Subcutaneous abdominal adipose tissue (tissue), 5 donors: ENCODE measurements at regions not wholly inside any gene's neighbourhood (a gene's known extent, or its start where the extent isn't known, plus 50 kb on each side); places are given as distances from the start of the nearest gene placed in this dataset.
"Not testable (repeated sequence)": the region's sequence is repeated elsewhere in the genome, so short reads cannot be mapped to it uniquely, and the experiment has no call there.

Source experiments
- H3K27ac ChIP-seq: one replicate; pipeline ENCODE4 v1.7.0; 2013; ENCODE audit warnings: low read depth, mild to moderate bottlenecking, inconsistent platforms, low read length, moderate library complexity
- H3K27me3 ChIP-seq, 5 donors: one replicate each; pipeline ENCODE4 v1.7.0; 2013; ENCODE audit warnings: low read length in 5 of 5, inconsistent platforms in 1 of 5; ENCODE audit not compliant: control insufficient read depth in 5 of 5, insufficient read depth in 4 of 5
- H3K36me3 ChIP-seq, 5 donors: one replicate each; pipeline ENCODE4 v1.7.0; 2013; ENCODE audit warnings: low read length in 5 of 5; ENCODE audit not compliant: control insufficient read depth in 5 of 5, insufficient read depth in 5 of 5
- H3K4me1 ChIP-seq, 5 donors: one replicate each; pipeline ENCODE4 v1.7.0; 2013; ENCODE audit warnings: low read length in 5 of 5, mild to moderate bottlenecking in 3 of 5, moderate library complexity in 1 of 5; ENCODE audit not compliant: control insufficient read depth in 5 of 5, insufficient read depth in 5 of 5
- H3K4me3 ChIP-seq, 5 donors: one replicate each; pipeline ENCODE4 v1.7.0; 2013; ENCODE audit warnings: low read length in 5 of 5, low read depth in 1 of 5
- H3K9ac ChIP-seq, 5 donors: one replicate each; pipeline ENCODE4 v1.7.0; 2013; ENCODE audit warnings: low read length in 5 of 5, mild to moderate bottlenecking in 4 of 5, moderate library complexity in 3 of 5
- H3K9me3 ChIP-seq, 5 donors: one replicate each; pipeline ENCODE4 v1.7.0; 2013; ENCODE audit warnings: low read length in 5 of 5; ENCODE audit not compliant: control insufficient read depth in 5 of 5
- donor health status: healthy.
- donor health status: healthy.
- donor health status: healthy.
- donor health status: healthy.
- donor health status: healthy.

GRCh38 chr2:40032650-40033319 is 253.7 kb upstream of the THUMPD2 start:
- peaks cover 0 to 12% (median 3%) of the 10 kb centered on the region in 5 donors for H3K9me3 ChIP-seq

GRCh38 chr2:40030456-40030975 is 251.5 kb upstream of the THUMPD2 start:
- H3K9ac ChIP-seq, result no peak overlapping the region
- no peaks in the 10 kb centered on the region for H3K27me3 ChIP-seq
- H3K36me3 ChIP-seq, result no peaks in the 10 kb centered on the region
- H3K9me3 ChIP-seq, result peaks cover 0 to 12% (median 3%) of the 10 kb centered on the region in 5 donors
- H3K4me1 ChIP-seq, result peaks cover 0 to 3% (median 0%) of the 10 kb centered on the region in 5 donors
- no peak overlapping the region for H3K27ac ChIP-seq
- H3K4me3 ChIP-seq, result no peak overlapping the region

More at GRCh38 chr2:40032650-40033319, 253.7 kb upstream of the THUMPD2 start:
- Histone ChIP-seq H3K27ac (no peak overlapping the region), H3K4me3 (no peak overlapping the region), H3K9ac (no peak overlapping the region), H3K4me1 (peaks cover 0 to 6% (median 0%) of the 10 kb centered on the region in 5 donors), H3K36me3 (no peaks in the 10 kb centered on the region), H3K27me3 (no peaks in the 10 kb centered on the region)

GRCh38 chr2:40028792-40029488 is 249.9 kb upstream of the THUMPD2 start:
- Histone ChIP-seq H3K9ac (no peak overlapping the region), H3K4me3 (no peak overlapping the region), H3K9me3 (peaks cover 0 to 3% (median 0%) of the 10 kb centered on the region in 5 donors), H3K27me3 (no peaks in the 10 kb centered on the region), H3K36me3 (no peaks in the 10 kb centered on the region), H3K27ac (no peak overlapping the region), H3K4me1 (peaks cover 0 to 3% (median 0%) of the 10 kb centered on the region in 5 donors)

GRCh38 chr2:40027968-40028367 is 248.9 kb upstream of the THUMPD2 start:
- Histone ChIP-seq H3K9me3 (peaks cover 0 to 5% (median 0%) of the 10 kb centered on the region in 5 donors), H3K27ac (no peak overlapping the region), H3K9ac (no peak overlapping the region), H3K36me3 (no peaks in the 10 kb centered on the region), H3K4me1 (peaks cover 0 to 3% (median 0%) of the 10 kb centered on the region in 5 donors), H3K4me3 (no peak overlapping the region), H3K27me3 (no peaks in the 10 kb centered on the region)

- H3K9ac ChIP-seq, H3K27me3 ChIP-seq, H3K4me1 ChIP-seq, H3K36me3 ChIP-seq, H3K27ac ChIP-seq, H3K4me3 ChIP-seq: not testable (repeated sequence)
- H3K9me3 ChIP-seq, result peaks cover 0 to 18% (median 8%) of the 10 kb centered on the region in 5 donors
Measured at GRCh38 chr2:40025276-40025675, 246.2 kb upstream of the THUMPD2 start.

- Histone ChIP-seq H3K36me3 (no peaks in the 10 kb centered on the region), H3K27ac (no peak overlapping the region), H3K9me3 (peaks cover 0 to 19% (median 8%) of the 10 kb centered on the region in 5 donors), H3K4me1 (no peaks in the 10 kb centered on the region), H3K27me3 (no peaks in the 10 kb centered on the region), H3K9ac (no peak overlapping the region), H3K4me3 (no peak overlapping the region)
Measured at GRCh38 chr2:40020997-40021396, 241.9 kb upstream of the THUMPD2 start.

GRCh38 chr2:40016151-40016885 is 237.3 kb upstream of the THUMPD2 start:
- no peaks in the 10 kb centered on the region for H3K27me3 ChIP-seq
- no peak overlapping the region for H3K4me3 ChIP-seq
- H3K4me1 ChIP-seq, result no peaks in the 10 kb centered on the region
- no peaks in the 10 kb centered on the region for H3K36me3 ChIP-seq
- H3K27ac ChIP-seq, result no peak overlapping the region
- H3K9me3 ChIP-seq, result peaks cover 0 to 9% (median 3%) of the 10 kb centered on the region in 5 donors
- H3K9ac ChIP-seq, result no peak overlapping the region

GRCh38 chr2:40013962-40014361 is 234.9 kb upstream of the THUMPD2 start:
- H3K27me3 ChIP-seq, H3K9ac ChIP-seq, H3K4me3 ChIP-seq, H3K4me1 ChIP-seq, H3K27ac ChIP-seq, H3K36me3 ChIP-seq, H3K9me3 ChIP-seq: not testable (repeated sequence)

- H3K9me3 ChIP-seq, result no peaks in the 10 kb centered on the region
- no peaks in the 10 kb centered on the region for H3K27me3 ChIP-seq
- H3K27ac ChIP-seq, result no peak overlapping the region
- no peaks in the 10 kb centered on the region for H3K4me1 ChIP-seq
- H3K4me3 ChIP-seq, result no peak overlapping the region
- no peaks in the 10 kb centered on the region for H3K36me3 ChIP-seq
- no peak overlapping the region for H3K9ac ChIP-seq
Measured at GRCh38 chr2:40004336-40004735, 225.3 kb upstream of the THUMPD2 start.

- Histone ChIP-seq H3K4me1 (no peaks in the 10 kb centered on the region), H3K36me3 (no peaks in the 10 kb centered on the region), H3K9me3 (no peaks in the 10 kb centered on the region), H3K9ac (no peak overlapping the region), H3K4me3 (no peak overlapping the region), H3K27me3 (no peaks in the 10 kb centered on the region), H3K27ac (no peak overlapping the region)
Measured at GRCh38 chr2:40002339-40002738, 223.3 kb upstream of the THUMPD2 start.
